VCaP (cell line): ENCODE measurements at regions not wholly inside any gene's neighbourhood (a gene's known extent, or its start where the extent isn't known, plus 50 kb on each side); places are given as distances from the start of the nearest gene placed in this dataset.
"Not testable (repeated sequence)": the region's sequence is repeated elsewhere in the genome, so short reads cannot be mapped to it uniquely, and the experiment has no call there.

ENCODE experiments used
- H3K27ac ChIP-seq: fragments of 450-650 bp; 2 replicates; pipeline ENCODE4 v1.5.1; 2017
- TF ChIP-seq, protein P1 (sequence below): fragments of 450-650 bp; conservative IDR thresholded peaks from 2 replicates; pipeline ENCODE4 v1.5.1; 2017; ENCODE audit warnings: mild to moderate bottlenecking, moderate library complexity

DNA sequence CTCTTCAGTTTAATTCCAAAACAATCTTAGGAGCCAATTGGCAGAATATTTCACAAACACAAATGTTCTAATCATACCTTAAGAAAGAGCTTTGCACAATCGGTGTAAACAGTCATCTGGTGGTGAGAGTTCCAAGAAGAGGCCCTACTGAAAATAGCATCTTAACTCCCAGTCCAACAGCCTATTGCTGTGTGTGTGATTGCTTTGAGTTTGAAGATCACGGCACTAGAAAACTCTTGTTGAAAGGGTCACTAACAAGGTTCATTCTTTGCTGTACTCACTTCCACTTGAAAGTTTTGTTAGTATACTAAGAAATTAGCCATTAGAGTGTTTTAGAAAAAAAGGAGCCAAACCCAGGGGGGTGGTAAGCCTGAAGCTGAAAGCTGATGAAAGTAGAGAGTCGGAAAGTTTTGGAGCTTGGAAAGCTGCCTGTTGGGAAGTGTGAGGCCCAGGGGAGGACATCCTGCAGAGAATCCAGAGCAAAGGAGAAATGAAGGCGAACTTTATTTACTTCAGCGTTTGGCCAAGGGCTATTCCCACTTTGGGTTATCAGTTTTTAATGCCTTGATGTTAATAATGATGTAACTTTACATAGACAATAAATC, 180.3 kb upstream of the GHR start:
- H3K27ac ChIP-seq: no peak overlapping the region
- TF ChIP-seq, protein P1, sequence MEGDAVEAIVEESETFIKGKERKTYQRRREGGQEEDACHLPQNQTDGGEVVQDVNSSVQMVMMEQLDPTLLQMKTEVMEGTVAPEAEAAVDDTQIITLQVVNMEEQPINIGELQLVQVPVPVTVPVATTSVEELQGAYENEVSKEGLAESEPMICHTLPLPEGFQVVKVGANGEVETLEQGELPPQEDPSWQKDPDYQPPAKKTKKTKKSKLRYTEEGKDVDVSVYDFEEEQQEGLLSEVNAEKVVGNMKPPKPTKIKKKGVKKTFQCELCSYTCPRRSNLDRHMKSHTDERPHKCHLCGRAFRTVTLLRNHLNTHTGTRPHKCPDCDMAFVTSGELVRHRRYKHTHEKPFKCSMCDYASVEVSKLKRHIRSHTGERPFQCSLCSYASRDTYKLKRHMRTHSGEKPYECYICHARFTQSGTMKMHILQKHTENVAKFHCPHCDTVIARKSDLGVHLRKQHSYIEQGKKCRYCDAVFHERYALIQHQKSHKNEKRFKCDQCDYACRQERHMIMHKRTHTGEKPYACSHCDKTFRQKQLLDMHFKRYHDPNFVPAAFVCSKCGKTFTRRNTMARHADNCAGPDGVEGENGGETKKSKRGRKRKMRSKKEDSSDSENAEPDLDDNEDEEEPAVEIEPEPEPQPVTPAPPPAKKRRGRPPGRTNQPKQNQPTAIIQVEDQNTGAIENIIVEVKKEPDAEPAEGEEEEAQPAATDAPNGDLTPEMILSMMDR: no peak

GRCh38 chr5:42252306-42252705, 170.9 kb upstream of the GHR start:
- TF ChIP-seq, protein P1: no peak
- no peak overlapping the region for H3K27ac ChIP-seq

GRCh38 chr5:42259914-42260313, 163.3 kb upstream of the GHR start:
- H3K27ac ChIP-seq: not testable (repeated sequence)

GRCh38 chr5:42267091-42267490, 156.1 kb upstream of the GHR start:
- H3K27ac ChIP-seq: no peak overlapping the region
- TF ChIP-seq, protein P1: no peak

DNA sequence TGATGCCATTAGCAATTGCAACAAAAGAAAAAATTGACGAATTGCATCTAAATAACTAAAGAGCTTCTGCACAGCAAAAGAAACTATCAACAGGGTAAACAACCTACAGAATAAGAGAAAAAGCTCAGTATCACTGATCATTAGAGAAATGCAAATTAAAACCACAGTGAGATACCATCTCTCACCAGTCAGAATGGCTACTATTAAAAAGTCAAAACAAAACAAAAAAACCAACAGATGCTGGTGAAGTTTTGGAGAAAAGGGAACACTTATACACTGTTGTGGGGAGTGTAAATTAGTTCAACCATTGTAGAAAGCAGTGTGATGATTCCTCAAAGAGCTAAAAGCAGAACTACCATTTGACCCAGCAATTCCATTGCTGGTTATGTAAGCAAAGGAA, 155.1 kb upstream of the GHR start:
- not testable (repeated sequence) for H3K27ac ChIP-seq

DNA sequence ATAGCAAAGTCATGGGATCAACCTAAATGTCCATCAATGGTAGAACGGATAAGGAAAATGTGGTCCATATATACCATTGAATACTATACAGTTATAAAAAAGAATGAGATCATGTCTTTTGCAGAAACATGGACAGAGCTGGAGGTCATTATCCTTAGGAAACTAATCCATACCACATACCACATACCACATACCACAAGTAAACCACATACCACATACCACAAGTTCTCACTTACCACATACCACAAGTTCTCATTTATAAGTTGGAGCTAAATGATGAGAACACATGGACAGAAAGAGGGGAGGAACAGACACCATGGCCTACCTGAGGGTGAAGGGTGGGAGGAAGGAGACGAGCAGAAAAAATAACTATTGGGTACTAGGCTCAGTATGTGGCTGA, 154.6 kb upstream of the GHR start:
- TF ChIP-seq, protein P1: no peak
- no peak overlapping the region for H3K27ac ChIP-seq

DNA sequence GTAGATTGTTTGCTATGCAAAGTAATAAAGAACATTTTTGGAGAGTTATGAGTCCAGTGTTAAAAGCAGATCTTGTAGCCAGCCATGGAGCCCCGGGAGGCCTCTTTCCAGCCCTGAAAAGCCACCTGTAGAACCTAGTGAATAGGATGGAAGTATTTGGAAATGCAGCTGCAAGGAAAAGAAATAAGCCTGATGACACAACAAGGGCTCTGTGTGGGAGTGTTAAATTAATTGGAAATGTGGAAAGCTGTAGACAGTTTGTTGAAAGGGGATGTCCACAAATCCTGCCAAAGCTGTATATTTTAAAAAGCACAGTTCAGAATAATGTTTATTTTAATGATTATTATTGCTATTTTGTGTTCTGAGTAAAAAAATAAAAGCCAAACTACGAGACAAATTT, 152.5 kb upstream of the GHR start:
- TF ChIP-seq, protein P1: no peak
- no peak overlapping the region for H3K27ac ChIP-seq

GRCh38 chr5:42274913-42275312, 148.3 kb upstream of the GHR start:
- TF ChIP-seq, protein P1: no peak
- H3K27ac ChIP-seq: no peak overlapping the region

GRCh38 chr5:42277293-42277692, 145.9 kb upstream of the GHR start:
- TF ChIP-seq, protein P1: no peak
- no peak overlapping the region for H3K27ac ChIP-seq
